CD4-positive, CD25-positive, alpha-beta regulatory T cell (primary cell): ENCODE measurements at regions not wholly inside any gene's neighbourhood (a gene's known extent, or its start where the extent isn't known, plus 50 kb on each side); places are given as distances from the start of the nearest gene placed in this dataset.
"Not testable (repeated sequence)": the region's sequence is repeated elsewhere in the genome, so short reads cannot be mapped to it uniquely, and the experiment has no call there.

ENCODE experiments used
- ATAC-seq, 2 donors: fragments of 150-1000 bp; cut with Tn5 transposase; one replicate each; pipeline ENCODE4 v1.10.0; 2021; ENCODE audit warnings: low read depth in 2 of 2, moderate number of reproducible peaks in 2 of 2, moderate library complexity in 1 of 2
- DNase-seq, 3 donors: peaks; one replicate each; pipeline versions ENCODE4 v3.0.0 to v3.0.0-alpha.2; 2012 to 2022; ENCODE audit warnings: mixed read lengths in 1 of 3
- H3K27ac ChIP-seq: one replicate; pipeline ENCODE4 v1.7.0; 2013; ENCODE audit warnings: mild to moderate bottlenecking, low read length; ENCODE audit not compliant: insufficient read depth, poor library complexity, severe bottlenecking
- H3K27me3 ChIP-seq: one replicate; pipeline ENCODE4 v1.7.0; 2013; ENCODE audit warnings: low read length; ENCODE audit not compliant: control insufficient read depth, insufficient read depth
- H3K36me3 ChIP-seq: one replicate; pipeline ENCODE4 v1.7.0; 2013; ENCODE audit warnings: mild to moderate bottlenecking, low read length, moderate library complexity; ENCODE audit not compliant: control insufficient read depth, insufficient read depth
- H3K4me1 ChIP-seq: 2 replicates; pipeline ENCODE4 v1.7.0; 2013; ENCODE audit warnings: mild to moderate bottlenecking, low read length; ENCODE audit not compliant: insufficient read depth, control insufficient read depth, poor library complexity, severe bottlenecking
- H3K4me3 ChIP-seq: one replicate; pipeline ENCODE4 v1.7.0; 2013; ENCODE audit warnings: low read depth, mild to moderate bottlenecking, low read length, moderate library complexity
- H3K9me3 ChIP-seq, 2 experiments: 1 replicate in 1 of 2; 2 replicates in 1 of 2; pipeline ENCODE4 v1.7.0; 2013; ENCODE audit warnings: low read length in 2 of 2, mild to moderate bottlenecking in 1 of 2, moderate library complexity in 1 of 2; ENCODE audit not compliant: control insufficient read depth in 2 of 2
- H3K27ac Mint-ChIP-seq, 3 donors: one replicate each; pipeline ENCODE4 v1.8.0; 2020 to 2022; ENCODE audit warnings: mild to moderate bottlenecking in 3 of 3, mixed read lengths in 3 of 3, moderate library complexity in 2 of 3
- H3K27me3 Mint-ChIP-seq: one replicate; pipeline ENCODE4 v1.8.0; 2022; ENCODE audit warnings: mild to moderate bottlenecking, mixed read lengths
- H3K36me3 Mint-ChIP-seq: one replicate; pipeline ENCODE4 v1.8.0; 2020; ENCODE audit warnings: mixed read lengths
- H3K4me1 Mint-ChIP-seq, 4 donors: one replicate each; pipeline ENCODE4 v1.8.0; 2020 to 2022; ENCODE audit warnings: mixed read lengths in 4 of 4, mild to moderate bottlenecking in 1 of 4
- H3K4me3 Mint-ChIP-seq, 4 donors: one replicate each; pipeline ENCODE4 v1.8.0; 2020 to 2022; ENCODE audit warnings: mild to moderate bottlenecking in 4 of 4, mixed read lengths in 4 of 4, moderate library complexity in 3 of 4
- H3K9me3 Mint-ChIP-seq, 7 donors: one replicate each; pipeline ENCODE4 v1.8.0; 2020 to 2022; ENCODE audit warnings: mixed read lengths in 7 of 7, mild to moderate bottlenecking in 3 of 7, moderate library complexity in 2 of 7

- ATAC-seq, H3K27ac Mint-ChIP-seq, H3K27me3 ChIP-seq, H3K4me3 ChIP-seq, H3K4me1 Mint-ChIP-seq, H3K36me3 ChIP-seq, H3K9me3 ChIP-seq, H3K36me3 Mint-ChIP-seq, H3K4me1 ChIP-seq, DNase-seq, H3K27ac ChIP-seq, H3K27me3 Mint-ChIP-seq, H3K4me3 Mint-ChIP-seq, H3K9me3 Mint-ChIP-seq: not testable (repeated sequence)
These were observed 98.9 kb upstream of the WDR44 start for GRCh38 chrX:118246961-118247360.

GRCh38 chrX:118249146-118249545 lies 96.8 kb upstream of the WDR44 start:
- H3K27me3 ChIP-seq, result no peaks in the 10 kb centered on the region
- DNase-seq, result no peak
- Mint-ChIP-seq H3K27ac (no peak overlapping the region), H3K4me1 (no peaks in the 10 kb centered on the region), H3K4me3 (no peak overlapping the region), H3K36me3 (no peaks in the 10 kb centered on the region), H3K27me3 (no peaks in the 10 kb centered on the region), H3K9me3 (peaks cover 0 to 2% (median 0%) of the 10 kb centered on the region in 7 donors)
- no peaks in the 10 kb centered on the region for H3K9me3 ChIP-seq
- ATAC-seq, result no peak
- H3K27ac ChIP-seq, result no peak overlapping the region
- H3K4me1 ChIP-seq, result no peaks in the 10 kb centered on the region
- H3K36me3 ChIP-seq, result no peaks in the 10 kb centered on the region
- no peak overlapping the region for H3K4me3 ChIP-seq

GRCh38 chrX:118250445-118250844 lies 95.5 kb upstream of the WDR44 start:
- H3K36me3 ChIP-seq, result no peaks in the 10 kb centered on the region
- Mint-ChIP-seq H3K27me3 (no peaks in the 10 kb centered on the region), H3K9me3 (peaks cover 0 to 2% (median 0%) of the 10 kb centered on the region in 7 donors), H3K4me1 (no peaks in the 10 kb centered on the region), H3K36me3 (no peaks in the 10 kb centered on the region), H3K4me3 (no peak overlapping the region), H3K27ac (no peak overlapping the region)
- no peak for ATAC-seq
- no peaks in the 10 kb centered on the region for H3K27me3 ChIP-seq
- H3K27ac ChIP-seq, result no peak overlapping the region
- H3K9me3 ChIP-seq, result no peaks in the 10 kb centered on the region
- DNase-seq, result no peak
- H3K4me3 ChIP-seq, result no peak overlapping the region
- no peaks in the 10 kb centered on the region for H3K4me1 ChIP-seq

- Histone ChIP-seq H3K27ac (no peak overlapping the region), H3K4me1 (no peaks in the 10 kb centered on the region), H3K27me3 (no peaks in the 10 kb centered on the region), H3K36me3 (no peaks in the 10 kb centered on the region), H3K9me3 (no peaks in the 10 kb centered on the region), H3K4me3 (no peak overlapping the region)
- no peak for DNase-seq
- ATAC-seq, result no peak
- no peaks in the 10 kb centered on the region for H3K4me1 Mint-ChIP-seq
- no peak overlapping the region for H3K27ac Mint-ChIP-seq
- H3K36me3 Mint-ChIP-seq, result no peaks in the 10 kb centered on the region
- H3K27me3 Mint-ChIP-seq, result no peaks in the 10 kb centered on the region
- peaks cover 0 to 2% (median 0%) of the 10 kb centered on the region in 7 donors for H3K9me3 Mint-ChIP-seq
- no peak overlapping the region for H3K4me3 Mint-ChIP-seq
These were observed 94.6 kb upstream of the WDR44 start for GRCh38 chrX:118251271-118251670.

- H3K27me3 Mint-ChIP-seq, result no peaks in the 10 kb centered on the region
- H3K9me3 Mint-ChIP-seq, result peaks cover 0 to 2% (median 0%) of the 10 kb centered on the region in 7 donors
- DNase-seq, result no peak
- ATAC-seq, result no peak
- H3K36me3 ChIP-seq, result no peaks in the 10 kb centered on the region
- no peaks in the 10 kb centered on the region for H3K9me3 ChIP-seq
- no peaks in the 10 kb centered on the region for H3K27me3 ChIP-seq
- H3K27ac ChIP-seq, result no peak overlapping the region
- no peak overlapping the region for H3K4me3 Mint-ChIP-seq
- H3K4me3 ChIP-seq, result no peak overlapping the region
- no peak overlapping the region for H3K27ac Mint-ChIP-seq
- H3K36me3 Mint-ChIP-seq, result no peaks in the 10 kb centered on the region
- no peaks in the 10 kb centered on the region for H3K4me1 ChIP-seq
- H3K4me1 Mint-ChIP-seq, result no peaks in the 10 kb centered on the region
These were observed 92.9 kb upstream of the WDR44 start for GRCh38 chrX:118252967-118253366.

GRCh38 chrX:118254611-118255010 lies 91.3 kb upstream of the WDR44 start:
- H3K27me3 Mint-ChIP-seq, result no peaks in the 10 kb centered on the region
- H3K9me3 Mint-ChIP-seq, result peaks cover 0 to 2% (median 0%) of the 10 kb centered on the region in 7 donors
- no peak overlapping the region for H3K27ac Mint-ChIP-seq
- no peak overlapping the region for H3K4me3 Mint-ChIP-seq
- Histone ChIP-seq H3K4me1 (no peaks in the 10 kb centered on the region), H3K27me3 (no peaks in the 10 kb centered on the region), H3K4me3 (no peak overlapping the region), H3K36me3 (no peaks in the 10 kb centered on the region), H3K9me3 (no peaks in the 10 kb centered on the region), H3K27ac (no peak overlapping the region)
- DNase-seq (peak; percentile 4 to 60 (median 24)), ATAC-seq (no peak)
- H3K36me3 Mint-ChIP-seq, result no peaks in the 10 kb centered on the region
- no peaks in the 10 kb centered on the region for H3K4me1 Mint-ChIP-seq

- H3K36me3 ChIP-seq, result no peaks in the 10 kb centered on the region
These were observed 90.0 kb upstream of the WDR44 start for GRCh38 chrX:118255921-118256320.

GRCh38 chrX:118257781-118258180 lies 88.1 kb upstream of the WDR44 start:
- no peaks in the 10 kb centered on the region for H3K4me1 Mint-ChIP-seq
- no peak for ATAC-seq
- no peaks in the 10 kb centered on the region for H3K9me3 ChIP-seq

More at GRCh38 chrX:118255921-118256320, 90.0 kb upstream of the WDR44 start:
- Mint-ChIP-seq H3K9me3 (peaks cover 0 to 2% (median 0%) of the 10 kb centered on the region in 7 donors), H3K4me3 (no peak overlapping the region), H3K27ac (no peak overlapping the region), H3K4me1 (no peaks in the 10 kb centered on the region), H3K27me3 (no peaks in the 10 kb centered on the region), H3K36me3 (no peaks in the 10 kb centered on the region)
- ATAC-seq, result no peak
- Histone ChIP-seq H3K4me1 (no peaks in the 10 kb centered on the region), H3K27ac (no peak overlapping the region), H3K9me3 (no peaks in the 10 kb centered on the region), H3K27me3 (no peaks in the 10 kb centered on the region), H3K4me3 (no peak overlapping the region)
- DNase-seq, result no peak

More at GRCh38 chrX:118257781-118258180, 88.1 kb upstream of the WDR44 start:
- H3K27me3 Mint-ChIP-seq, result no peaks in the 10 kb centered on the region
- H3K27me3 ChIP-seq, result no peaks in the 10 kb centered on the region
- no peak overlapping the region for H3K27ac ChIP-seq
- H3K36me3 Mint-ChIP-seq, result no peaks in the 10 kb centered on the region
- H3K4me1 ChIP-seq, result no peaks in the 10 kb centered on the region
- H3K4me3 ChIP-seq, result no peak overlapping the region
- DNase-seq, result no peak
- no peak overlapping the region for H3K4me3 Mint-ChIP-seq
- H3K9me3 Mint-ChIP-seq, result no peaks in the 10 kb centered on the region
- H3K27ac Mint-ChIP-seq, result no peak overlapping the region
- no peaks in the 10 kb centered on the region for H3K36me3 ChIP-seq
